Naive thymus-derived CD4-positive, alpha-beta T cell (primary cell): ENCODE measurements at regions not wholly inside any gene's neighbourhood (a gene's known extent, or its start where the extent isn't known, plus 50 kb on each side); places are given as distances from the start of the nearest gene placed in this dataset.

ENCODE experiments used
- ATAC-seq: fragments of 150-1000 bp; cut with Tn5 transposase; 2 replicates; pipeline ENCODE4 v1.10.0; 2021; ENCODE audit warnings: mild to moderate bottlenecking, moderate library complexity
- CTCF ChIA-PET: fragments of 350-600 bp; sonication (Branson Sonifier 250); formaldehyde crosslinking; loops from one replicate; lab custom pipeline; 2021; ENCODE audit warnings: antibody characterized with exemption; lab: Charles Lee
- POLR2A ChIA-PET: fragments of 350-600 bp; sonication (Branson Sonifier 250); formaldehyde crosslinking; loops from one replicate; lab custom pipeline; 2021; ENCODE audit warnings: antibody characterized with exemption, inconsistent platforms; lab: Charles Lee
- DNase-seq, 9 donors: peaks; one replicate each; pipeline versions ENCODE4 v3.0.0 to v3.0.0-alpha.2; 2020 to 2022; ENCODE audit warnings: mixed read lengths in 1 of 9
- H3K27ac ChIP-seq: one replicate; pipeline ENCODE4 v1.7.0; 2013; ENCODE audit warnings: mild to moderate bottlenecking, low read depth, low read length, moderate library complexity
- H3K27me3 ChIP-seq, 2 donors: one replicate each; pipeline ENCODE4 v1.7.0; 2013; ENCODE audit warnings: low read length in 2 of 2, mild to moderate bottlenecking in 2 of 2, moderate library complexity in 2 of 2; ENCODE audit not compliant: control insufficient read depth in 2 of 2, insufficient read depth in 2 of 2
- H3K36me3 ChIP-seq, 3 experiments: 1 replicate in 2 of 3; 2 replicates in 1 of 3; pipeline ENCODE4 v1.7.0; 2013; ENCODE audit warnings: low read length in 3 of 3, mild to moderate bottlenecking in 3 of 3, moderate library complexity in 1 of 3; ENCODE audit not compliant: insufficient read depth in 3 of 3, control insufficient read depth in 2 of 3
- H3K4me1 ChIP-seq, 2 donors: one replicate each; pipeline ENCODE4 v1.7.0; 2013; ENCODE audit warnings: low read length in 2 of 2, mild to moderate bottlenecking in 2 of 2, moderate library complexity in 1 of 2; ENCODE audit not compliant: control insufficient read depth in 2 of 2, insufficient read depth in 2 of 2
- H3K4me3 ChIP-seq: 2 replicates; pipeline ENCODE4 v1.7.0; 2013; ENCODE audit warnings: mild to moderate bottlenecking, low read length
- H3K9me3 ChIP-seq, 3 experiments: 1 replicate in 2 of 3; 2 replicates in 1 of 3; pipeline ENCODE4 v1.7.0; 2013; ENCODE audit warnings: low read length in 3 of 3; ENCODE audit not compliant: control insufficient read depth in 2 of 3
- H3K27ac Mint-ChIP-seq, 9 donors: one replicate each; pipeline ENCODE4 v1.8.0; 2020 to 2022; ENCODE audit warnings: mixed read lengths in 9 of 9, mild to moderate bottlenecking in 8 of 9, moderate library complexity in 5 of 9, inconsistent platforms in 2 of 9
- H3K27me3 Mint-ChIP-seq, 5 donors: one replicate each; pipeline ENCODE4 v1.8.0; 2021 to 2022; ENCODE audit warnings: mixed read lengths in 5 of 5, mild to moderate bottlenecking in 1 of 5
- H3K36me3 Mint-ChIP-seq, 5 donors: one replicate each; pipeline ENCODE4 v1.8.0; 2020 to 2022; ENCODE audit warnings: mixed read lengths in 5 of 5, mild to moderate bottlenecking in 3 of 5, inconsistent platforms in 1 of 5
- H3K4me1 Mint-ChIP-seq, 7 donors: one replicate each; pipeline ENCODE4 v1.8.0; 2020 to 2022; ENCODE audit warnings: mixed read lengths in 7 of 7, mild to moderate bottlenecking in 3 of 7, inconsistent platforms in 1 of 7
- H3K4me3 Mint-ChIP-seq, 10 donors: one replicate each; pipeline ENCODE4 v1.8.0; 2020 to 2022; ENCODE audit warnings: mild to moderate bottlenecking in 10 of 10, mixed read lengths in 10 of 10, moderate library complexity in 6 of 10, inconsistent platforms in 2 of 10
- H3K9me3 Mint-ChIP-seq, 11 donors: one replicate each; pipeline ENCODE4 v1.8.0; 2020 to 2022; ENCODE audit warnings: mixed read lengths in 11 of 11, mild to moderate bottlenecking in 4 of 11, inconsistent platforms in 1 of 11, moderate library complexity in 1 of 11
- intact Hi-C, 2 donors: fragments of 100-400 bp; cut with micrococcal nuclease; formaldehyde crosslinking; loops; one replicate each; pipeline ENCODE4 v1.15.1; 2023

- POLR2A ChIA-PET, result no interaction called here
- CTCF ChIA-PET, result no interaction called here
- Histone ChIP-seq H3K9me3 (no peaks in the 10 kb centered on the region), H3K27me3 (no peaks in the 10 kb centered on the region), H3K4me1 (no peaks in the 10 kb centered on the region), H3K27ac (no peak overlapping the region), H3K36me3 (no peaks in the 10 kb centered on the region), H3K4me3 (no peak overlapping the region)
- no peak overlapping the region for H3K27ac Mint-ChIP-seq
- no peaks in the 10 kb centered on the region for H3K36me3 Mint-ChIP-seq
- intact Hi-C loops, result no loop called here
- no peak overlapping the region for H3K4me3 Mint-ChIP-seq
- no peaks in the 10 kb centered on the region for H3K4me1 Mint-ChIP-seq
- ATAC-seq, result no peak
- DNase-seq, result no peak
- H3K27me3 Mint-ChIP-seq, result no peaks in the 10 kb centered on the region
- H3K9me3 Mint-ChIP-seq, result peaks cover 0 to 12% (median 0%) of the 10 kb centered on the region in 11 donors
These were observed 531.8 kb upstream of the EYS start for GRCh38 chr6:66238851-66239250.

- no peak overlapping the region for H3K4me3 ChIP-seq
- no peak overlapping the region for H3K27ac ChIP-seq
- H3K4me1 ChIP-seq, result no peaks in the 10 kb centered on the region
- Mint-ChIP-seq H3K9me3 (peaks cover 0 to 22% (median 0%) of the 10 kb centered on the region in 11 donors), H3K36me3 (no peaks in the 10 kb centered on the region), H3K4me3 (no peak overlapping the region), H3K27ac (no peak overlapping the region), H3K4me1 (no peaks in the 10 kb centered on the region), H3K27me3 (no peaks in the 10 kb centered on the region)
- H3K9me3 ChIP-seq, result no peaks in the 10 kb centered on the region
- DNase-seq (no peak), ATAC-seq (no peak)
- no peaks in the 10 kb centered on the region for H3K36me3 ChIP-seq
- intact Hi-C loops, result no loop called here
- POLR2A ChIA-PET, result no interaction called here
- no peaks in the 10 kb centered on the region for H3K27me3 ChIP-seq
- CTCF ChIA-PET, result no interaction called here
These were observed 525.9 kb upstream of the EYS start for GRCh38 chr6:66232890-66233289.

DNA sequence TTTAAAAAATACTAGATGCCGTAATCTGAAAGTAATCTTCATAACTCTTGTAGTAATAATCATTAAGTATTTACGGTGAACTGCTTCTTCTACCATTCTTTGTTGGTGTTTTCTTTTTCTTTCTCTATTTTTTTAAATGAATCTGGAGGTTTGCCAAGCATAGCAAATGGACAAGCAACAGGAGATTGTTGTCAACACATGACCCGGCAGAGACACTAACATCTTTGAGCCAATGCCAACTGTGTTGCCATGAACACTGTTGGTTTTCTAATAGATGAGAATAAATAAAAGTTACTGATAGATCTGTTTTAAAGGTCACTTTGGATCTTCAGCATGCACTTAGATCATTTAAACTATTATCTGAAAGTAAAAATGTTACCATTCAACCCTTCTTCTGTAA lies 523.6 kb upstream of the EYS start:
- intact Hi-C loops, result no loop called here
- no peak overlapping the region for H3K27ac Mint-ChIP-seq
- DNase-seq (no peak), ATAC-seq (no peak)
- Histone ChIP-seq H3K27ac (no peak overlapping the region), H3K9me3 (no peaks in the 10 kb centered on the region), H3K36me3 (no peaks in the 10 kb centered on the region), H3K27me3 (no peaks in the 10 kb centered on the region), H3K4me3 (no peak overlapping the region), H3K4me1 (no peaks in the 10 kb centered on the region)
- no peaks in the 10 kb centered on the region for H3K27me3 Mint-ChIP-seq
- H3K9me3 Mint-ChIP-seq, result peaks cover 0 to 22% (median 0%) of the 10 kb centered on the region in 11 donors
- ChIA-PET CTCF (no interaction called here), POLR2A (no interaction called here)
- H3K4me3 Mint-ChIP-seq, result no peak overlapping the region
- no peaks in the 10 kb centered on the region for H3K36me3 Mint-ChIP-seq
- H3K4me1 Mint-ChIP-seq, result no peaks in the 10 kb centered on the region

DNA sequence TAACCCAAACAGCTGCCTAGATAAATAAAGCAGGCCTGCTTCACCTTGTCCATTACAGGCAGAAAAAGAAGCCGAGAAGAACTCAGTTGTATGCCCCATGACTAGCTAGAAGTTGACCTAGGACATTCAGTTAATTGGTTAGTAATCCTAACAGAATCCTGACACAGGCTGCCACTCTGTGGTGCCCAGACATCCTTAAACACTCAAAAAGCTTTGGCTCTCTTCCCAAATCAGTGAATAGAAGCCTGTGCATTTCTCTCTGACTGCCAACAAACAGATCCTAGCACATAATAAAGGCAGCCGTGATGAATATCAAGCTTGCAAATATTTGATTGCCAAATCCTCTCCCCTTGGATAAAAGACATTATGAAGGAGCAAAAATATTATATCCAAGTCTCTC lies 519.1 kb upstream of the EYS start:
- intact Hi-C loops, result no loop called here
- no peaks in the 10 kb centered on the region for H3K36me3 Mint-ChIP-seq
- H3K27ac Mint-ChIP-seq, result no peak overlapping the region
- Histone ChIP-seq H3K4me1 (no peaks in the 10 kb centered on the region), H3K27ac (no peak overlapping the region), H3K4me3 (no peak overlapping the region), H3K27me3 (no peaks in the 10 kb centered on the region), H3K36me3 (no peaks in the 10 kb centered on the region), H3K9me3 (no peaks in the 10 kb centered on the region)
- H3K4me1 Mint-ChIP-seq, result no peaks in the 10 kb centered on the region
- ATAC-seq, result no peak
- no peak for DNase-seq
- H3K27me3 Mint-ChIP-seq, result no peaks in the 10 kb centered on the region
- H3K9me3 Mint-ChIP-seq, result peaks cover 0 to 8% (median 0%) of the 10 kb centered on the region in 11 donors
- CTCF ChIA-PET, result no interaction called here
- no peak overlapping the region for H3K4me3 Mint-ChIP-seq
- POLR2A ChIA-PET, result no interaction called here

GRCh38 chr6:66210964-66211363 lies 503.9 kb upstream of the EYS start:
- Mint-ChIP-seq H3K4me1 (no peaks in the 10 kb centered on the region), H3K36me3 (peaks cover 0 to 1% (median 0%) of the 10 kb centered on the region in 5 donors), H3K27me3 (no peaks in the 10 kb centered on the region), H3K9me3 (peaks cover 0 to 38% (median 12%) of the 10 kb centered on the region in 11 donors), H3K27ac (no peak overlapping the region), H3K4me3 (no peak overlapping the region)
- Histone ChIP-seq H3K4me1 (no peaks in the 10 kb centered on the region), H3K27ac (no peak overlapping the region), H3K27me3 (no peaks in the 10 kb centered on the region), H3K4me3 (no peak overlapping the region), H3K9me3 (peaks cover 0 to 4% (median 0%) of the 10 kb centered on the region in 3 experiments), H3K36me3 (no peaks in the 10 kb centered on the region)
- intact Hi-C loops, result no loop called here
- POLR2A ChIA-PET, result no interaction called here
- CTCF ChIA-PET, result interaction anchor here (0.8 kb wide), 1 partner anchor 1418 kb away, joined by 3 read pairs; no protein-coding TSS in a partner anchor
- ATAC-seq (no peak), DNase-seq (peak in 1 of 9 donors; percentile 2)

GRCh38 chr6:66200390-66200789 lies 493.4 kb upstream of the EYS start:
- ChIA-PET CTCF (no interaction called here), POLR2A (no interaction called here)
- no peaks in the 10 kb centered on the region for H3K4me1 ChIP-seq
- Mint-ChIP-seq H3K4me1 (no peaks in the 10 kb centered on the region), H3K36me3 (no peaks in the 10 kb centered on the region), H3K4me3 (no peak overlapping the region), H3K9me3 (peaks cover 0 to 12% (median 3%) of the 10 kb centered on the region in 11 donors), H3K27ac (no peak overlapping the region), H3K27me3 (no peaks in the 10 kb centered on the region)
- H3K4me3 ChIP-seq, result no peak overlapping the region
- intact Hi-C loops, result no loop called here
- H3K27ac ChIP-seq, result no peak overlapping the region
- no peak for DNase-seq
- peaks cover 0 to 3% (median 0%) of the 10 kb centered on the region in 3 experiments for H3K9me3 ChIP-seq
- H3K36me3 ChIP-seq, result no peaks in the 10 kb centered on the region
- no peak for ATAC-seq
- no peaks in the 10 kb centered on the region for H3K27me3 ChIP-seq

- no peaks in the 10 kb centered on the region for H3K36me3 ChIP-seq
- no peak overlapping the region for H3K4me3 ChIP-seq
- Mint-ChIP-seq H3K27ac (no peak overlapping the region), H3K4me3 (no peak overlapping the region), H3K36me3 (no peaks in the 10 kb centered on the region), H3K9me3 (peaks cover 0 to 10% (median 3%) of the 10 kb centered on the region in 11 donors), H3K4me1 (no peaks in the 10 kb centered on the region), H3K27me3 (no peaks in the 10 kb centered on the region)
- H3K27me3 ChIP-seq, result no peaks in the 10 kb centered on the region
- H3K9me3 ChIP-seq, result peaks cover 0 to 3% (median 0%) of the 10 kb centered on the region in 3 experiments
- DNase-seq, result no peak
- H3K27ac ChIP-seq, result no peak overlapping the region
- CTCF ChIA-PET, result no interaction called here
- intact Hi-C loops, result no loop called here
- no peak for ATAC-seq
- H3K4me1 ChIP-seq, result no peaks in the 10 kb centered on the region
- POLR2A ChIA-PET, result no interaction called here
These were observed 492.1 kb upstream of the EYS start for GRCh38 chr6:66199171-66199570.
